ENCODE measurements at regions not wholly inside any gene's neighbourhood (a gene's known extent, or its start where the extent isn't known, plus 50 kb on each side); places are given as distances from the start of the nearest gene placed in this dataset.

- TF ChIP-seq CTCF (conservative IDR thresholded peaks at IDR 0.05; ENCODE audit: low read depth, low read length): no peak
- TF ChIP-seq EZH2 (IDR thresholded peaks at IDR 0.05; ENCODE audit: borderline replicate concordance, low read depth, low read length, poor library complexity, severe bottlenecking): no peak
Observed at GRCh38 chr4:53913771-53914170, 150.6 kb downstream of the CHIC2 start.
